SK-N-SH (cell line): ENCODE measurements at regions not wholly inside any gene's neighbourhood (a gene's known extent, or its start where the extent isn't known, plus 50 kb on each side); places are given as distances from the start of the nearest gene placed in this dataset.

Source experiments
- CTCF ChIA-PET: fragments of 300-600, 350-600 bp; formaldehyde crosslinking; extraction: SDS; loops from one replicate; lab custom pipeline; 2021; lab: Yijun Ruan, JAX
- POLR2A ChIA-PET: fragments of 350-600 bp; sonication (Branson Sonifier 250); formaldehyde crosslinking; extraction: SDS; loops from one replicate; lab custom pipeline; 2020; ENCODE audit warnings: antibody characterized with exemption, inconsistent platforms; lab: Yijun Ruan, JAX
- DNase-seq: peaks from one replicate; pipeline ENCODE4 v3.0.0; 2012
- H2AFZ ChIP-seq: fragments of 200-600 bp; sonication (generic); 2 replicates; pipeline ENCODE4 v1.8.1; 2016; ENCODE audit warnings: antibody characterized with exemption, mild to moderate bottlenecking, low read depth
- H3F3A ChIP-seq: fragments of 200-600 bp; sonication (generic); replicated peaks from 2 replicates; pipeline ENCODE3; 2016; ENCODE audit warnings: antibody characterized with exemption, mild to moderate bottlenecking; ENCODE audit not compliant: insufficient read depth
- H3K27ac ChIP-seq, 2 experiments: fragments of 200-500 bp in 1 of 2; fragments of 200-600 bp in 1 of 2; sonication (Bioruptor generic) in 1 of 2; sonication (generic), shearing (Covaris generic) in 1 of 2; 2 replicates each; pipeline versions ENCODE4 v1.5.1 to v1.6.1; 2014 to 2016; ENCODE audit warnings: low read depth in 2 of 2, inconsistent platforms in 1 of 2, low read length in 1 of 2, mild to moderate bottlenecking in 1 of 2, mixed read lengths in 1 of 2
- H3K27me3 ChIP-seq: fragments of 200-600 bp; sonication (generic), shearing (Covaris generic); 2 replicates; pipeline ENCODE4 v1.6.1; 2016; ENCODE audit warnings: mixed run types; ENCODE audit not compliant: insufficient read depth
- H3K36me3 ChIP-seq, 2 experiments: fragments of 200-500 bp in 1 of 2; fragments of 200-600 bp in 1 of 2; sonication (Bioruptor generic) in 1 of 2; sonication (generic) in 1 of 2; replicated peaks in 1 of 2; 2 replicates each; pipeline versions ENCODE3 to v1.5.1; 2014 to 2016; ENCODE audit warnings: low read length in 1 of 2, mild to moderate bottlenecking in 1 of 2; ENCODE audit not compliant: insufficient read depth in 2 of 2, control insufficient read depth in 1 of 2
- H3K4me1 ChIP-seq, 2 experiments: fragments of 200-500 bp in 1 of 2; fragments of 200-600 bp in 1 of 2; sonication (Bioruptor generic) in 1 of 2; sonication (generic), shearing (Covaris generic) in 1 of 2; 2 replicates each; pipeline versions ENCODE4 v1.5.1 to v1.6.1; 2014 to 2016; ENCODE audit warnings: low read depth in 1 of 2, low read length in 1 of 2, mixed run types in 1 of 2; ENCODE audit not compliant: insufficient read depth in 2 of 2, control insufficient read depth in 1 of 2
- H3K4me2 ChIP-seq: fragments of 200-600 bp; sonication (generic), shearing (Covaris generic); 2 replicates; pipeline ENCODE4 v1.6.1; 2017; ENCODE audit warnings: mixed run types
- H3K4me3 ChIP-seq, 2 experiments: fragments of 200-500 bp in 1 of 2; fragments of 200-600 bp in 1 of 2; sonication (Bioruptor generic) in 1 of 2; sonication (generic), shearing (Covaris generic) in 1 of 2; 2 replicates each; pipeline versions ENCODE4 v1.5.1 to v1.8.1; 2014 to 2016; ENCODE audit warnings: low read depth in 2 of 2, inconsistent platforms in 1 of 2, low read length in 1 of 2, mild to moderate bottlenecking in 1 of 2, mixed read lengths in 1 of 2, moderate library complexity in 1 of 2
- H3K79me2 ChIP-seq: fragments of 200-600 bp; sonication (generic); 2 replicates; pipeline ENCODE4 v1.8.1; 2017; ENCODE audit warnings: mild to moderate bottlenecking; ENCODE audit not compliant: insufficient read depth
- H3K9ac ChIP-seq: fragments of 200-600 bp; sonication (generic); 2 replicates; pipeline ENCODE4 v1.6.1; 2017; ENCODE audit warnings: mixed run types
- H3K9me2 ChIP-seq: fragments of 200-600 bp; sonication (generic); 2 replicates; pipeline ENCODE4 v1.6.1; 2017; ENCODE audit warnings: mixed run types
- H3K9me3 ChIP-seq: fragments of 200-600 bp; sonication (generic); 2 replicates; pipeline ENCODE4 v1.6.1; 2017; ENCODE audit warnings: mixed run types, mild to moderate bottlenecking, moderate library complexity
- H4K20me1 ChIP-seq: fragments of 200-600 bp; sonication (generic); 2 replicates; pipeline ENCODE4 v1.6.1; 2017; ENCODE audit warnings: mild to moderate bottlenecking, mixed run types; ENCODE audit not compliant: insufficient read depth
- CTCF ChIP-seq: fragments of 200-600 bp; sonication (generic); IDR thresholded peaks from 2 replicates; pipeline ENCODE4 v1.6.1; 2017; ENCODE audit warnings: antibody characterized with exemption, mild to moderate bottlenecking, moderate library complexity
- EP300 ChIP-seq, 2 experiments: IDR thresholded peaks; 2 replicates each; pipeline versions ENCODE4 v1.4.0 to v1.6.1; 2012; ENCODE audit warnings: borderline replicate concordance in 1 of 2, low read depth in 1 of 2, low read length in 1 of 2
- EZH2phosphoT487 ChIP-seq: fragments of 200-600 bp; sonication (generic); IDR thresholded peaks from 2 replicates; pipeline ENCODE4 v1.6.1; 2017; ENCODE audit warnings: low read depth, mixed run types, mild to moderate bottlenecking, antibody characterized with exemption, moderate library complexity, borderline replicate concordance
- FOXM1 ChIP-seq: IDR thresholded peaks from 2 replicates; pipeline ENCODE4 v1.4.0; 2012; ENCODE audit warnings: low read depth, mild to moderate bottlenecking
- GABPA ChIP-seq: IDR thresholded peaks from 2 replicates; pipeline ENCODE4 v1.4.0; 2012; ENCODE audit warnings: low read depth, mild to moderate bottlenecking
- GATA2 ChIP-seq: sonication (generic); formaldehyde crosslinking; IDR thresholded peaks from 2 replicates; pipeline ENCODE4 v1.5.0; 2020; ENCODE audit warnings: mild to moderate bottlenecking, missing genetic modification reagents
- MXI1 ChIP-seq: IDR thresholded peaks from 2 replicates; pipeline ENCODE4 v1.6.1; 2012; ENCODE audit warnings: mild to moderate bottlenecking, low read depth, low read length, improper control_type of control experiment
- NFIC ChIP-seq: IDR thresholded peaks from 2 replicates; pipeline ENCODE4 v1.4.0; 2012; ENCODE audit warnings: borderline replicate concordance
- NRF1 ChIP-seq: IDR thresholded peaks from 2 replicates; pipeline ENCODE4 v1.6.1; 2012; ENCODE audit warnings: low read depth, mild to moderate bottlenecking, low read length
- PBX3 ChIP-seq: IDR thresholded peaks from 2 replicates; pipeline ENCODE4; 2012
- POLR2AphosphoS5 ChIP-seq: IDR thresholded peaks from 2 replicates; pipeline ENCODE4 v1.6.1; 2012; ENCODE audit warnings: low read depth, low read length
- RCOR1 ChIP-seq: fragments of 150-350 bp; IDR thresholded peaks from 2 replicates; pipeline ENCODE4 v1.6.1; 2017; ENCODE audit warnings: antibody characterized with exemption, low read length
- RFX5 ChIP-seq: IDR thresholded peaks from 2 replicates; pipeline ENCODE4 v1.6.1; 2012; ENCODE audit warnings: mild to moderate bottlenecking, improper control_type of control experiment, low read length
- RXRA ChIP-seq: IDR thresholded peaks from 2 replicates; pipeline ENCODE4 v1.4.0; 2012; ENCODE audit warnings: low read depth, mild to moderate bottlenecking, borderline replicate concordance
- SIN3A ChIP-seq: IDR thresholded peaks from 2 replicates; pipeline ENCODE4 v1.6.1; 2012; ENCODE audit warnings: low read depth, mild to moderate bottlenecking, low read length, moderate library complexity, borderline replicate concordance
- SMC3 ChIP-seq: IDR thresholded peaks from 2 replicates; pipeline ENCODE4 v1.6.1; 2012; ENCODE audit warnings: low read depth, low read length, improper control_type of control experiment
- TAF1 ChIP-seq: IDR thresholded peaks from 2 replicates; pipeline ENCODE4 v1.6.1; 2012; ENCODE audit warnings: low read depth, mild to moderate bottlenecking, low read length, moderate library complexity, borderline replicate concordance
- WGBS: methylation state at CpG from one replicate; pipeline ENCODE4 v1.1.6; 2017; ENCODE audit warnings: low lambda C conversion rate; 5-methylcytosine and 5-hydroxymethylcytosine counted together
- TF ChIP-seq, protein P1 (sequence below): IDR thresholded peaks from 2 replicates; pipeline ENCODE4 v1.4.0; 2012; ENCODE audit warnings: low read depth
- TF ChIP-seq, protein P2 (sequence below): IDR thresholded peaks from 2 replicates; pipeline ENCODE4 v1.4.0; 2012; ENCODE audit warnings: low read depth, borderline replicate concordance
- TF ChIP-seq, protein P3 (sequence below): IDR thresholded peaks from 2 replicates; pipeline ENCODE4 v1.4.0; 2012; ENCODE audit warnings: low read depth, borderline replicate concordance

GRCh38 chr1:217076902-217077301 lies 353.7 kb upstream of the ESRRG start:
- no peaks in the 10 kb centered on the region for H3K9me3 ChIP-seq
- no peak overlapping the region for H3K4me3 ChIP-seq
- no peak for TF ChIP-seq NFIC
- TF ChIP-seq RXRA, result no peak
- TF ChIP-seq EP300 (IDR thresholded peaks at IDR 0.05; ENCODE audit: borderline replicate concordance in 1 of 2, low read depth in 1 of 2, low read length in 1 of 2), result no peak
- TF ChIP-seq FOXM1, result no peak
- TF ChIP-seq SMC3, result no peak
- TF ChIP-seq RFX5, result no peak
- TF ChIP-seq RCOR1, result no peak
- no peak for TF ChIP-seq NRF1
- TF ChIP-seq GATA2 (CRISPR knock-in tag), result no peak
- ChIA-PET POLR2A (no interaction called here), CTCF (interaction anchor here (0.9 kb wide), 1 partner anchor 327 kb away, joined by 3 read pairs; no protein-coding TSS in a partner anchor)
- no peaks in the 10 kb centered on the region for H3K79me2 ChIP-seq
- H3K4me2 ChIP-seq, result no peak overlapping the region
- no peak overlapping the region for H3K27ac ChIP-seq
- no peaks in the 10 kb centered on the region for H3K27me3 ChIP-seq
- H3K36me3 ChIP-seq, result no peaks in the 10 kb centered on the region
- peaks cover 0 to 5% of the 10 kb centered on the region in 2 experiments; a peak in 2 of 4 replicates for H3K4me1 ChIP-seq
- no peaks in the 10 kb centered on the region for H3F3A ChIP-seq
- no peak overlapping the region for H2AFZ ChIP-seq
- H4K20me1 ChIP-seq, result no peaks in the 10 kb centered on the region
- DNase-seq, result no peak
- WGBS, result 55% methylated on average over 2 of the region's 2 CpGs
- no peaks in the 10 kb centered on the region for H3K9me2 ChIP-seq
- no peak overlapping the region for H3K9ac ChIP-seq

DNA sequence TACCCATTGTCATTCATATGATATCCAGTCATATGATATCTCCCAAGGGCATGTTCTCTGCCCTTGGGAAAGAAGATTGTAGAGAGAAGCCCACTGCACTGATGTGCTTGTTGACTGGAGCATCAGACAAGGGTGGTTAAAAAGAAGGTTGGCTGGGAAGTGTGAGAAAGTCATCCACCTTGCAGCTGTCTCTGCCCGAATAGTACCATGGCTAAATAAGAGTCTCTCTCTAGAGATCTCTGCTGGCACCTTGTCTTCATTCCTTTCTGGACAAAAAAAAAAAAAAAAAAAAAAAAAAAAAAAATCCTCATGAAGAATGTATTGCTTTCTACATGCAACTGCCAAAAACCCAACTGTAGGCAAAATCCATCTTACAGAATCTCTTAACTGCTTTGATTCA lies 349.7 kb upstream of the ESRRG start:
- Histone ChIP-seq H2AFZ (no peak overlapping the region), H3K27me3 (no peaks in the 10 kb centered on the region), H3K4me1 (peaks cover 0 to under 1% of the 10 kb centered on the region in 2 experiments; a peak in 1 of 4 replicates), H3K27ac (no peak overlapping the region), H3K36me3 (no peaks in the 10 kb centered on the region), H3K4me2 (no peak overlapping the region), H3K9me3 (no peaks in the 10 kb centered on the region), H4K20me1 (no peaks in the 10 kb centered on the region), H3K9ac (no peak overlapping the region), H3K79me2 (no peaks in the 10 kb centered on the region), H3K4me3 (no peak overlapping the region), H3F3A (no peaks in the 10 kb centered on the region), H3K9me2 (no peaks in the 10 kb centered on the region)
- CTCF ChIA-PET, result interaction anchor here (1.4 kb wide), 1 partner anchor 16 kb away, joined by 4 read pairs; no protein-coding TSS in a partner anchor
- no peak for DNase-seq
- POLR2A ChIA-PET, result no interaction called here
- WGBS, result 65% methylated on average over 1 of the region's 1 CpG
- TF ChIP-seq, protein P1, sequence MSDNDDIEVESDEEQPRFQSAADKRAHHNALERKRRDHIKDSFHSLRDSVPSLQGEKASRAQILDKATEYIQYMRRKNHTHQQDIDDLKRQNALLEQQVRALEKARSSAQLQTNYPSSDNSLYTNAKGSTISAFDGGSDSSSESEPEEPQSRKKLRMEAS, result no peak
- no peak for TF ChIP-seq NFIC
- no peak for TF ChIP-seq GABPA
- TF ChIP-seq, protein P2, sequence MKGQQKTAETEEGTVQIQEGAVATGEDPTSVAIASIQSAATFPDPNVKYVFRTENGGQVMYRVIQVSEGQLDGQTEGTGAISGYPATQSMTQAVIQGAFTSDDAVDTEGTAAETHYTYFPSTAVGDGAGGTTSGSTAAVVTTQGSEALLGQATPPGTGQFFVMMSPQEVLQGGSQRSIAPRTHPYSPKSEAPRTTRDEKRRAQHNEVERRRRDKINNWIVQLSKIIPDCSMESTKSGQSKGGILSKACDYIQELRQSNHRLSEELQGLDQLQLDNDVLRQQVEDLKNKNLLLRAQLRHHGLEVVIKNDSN, result no peak
- no peak for TF ChIP-seq POLR2AphosphoS5
- TF ChIP-seq CTCF, result no peak
- no peak for TF ChIP-seq EZH2phosphoT487
- TF ChIP-seq TAF1, result no peak
- TF ChIP-seq, protein P3, sequence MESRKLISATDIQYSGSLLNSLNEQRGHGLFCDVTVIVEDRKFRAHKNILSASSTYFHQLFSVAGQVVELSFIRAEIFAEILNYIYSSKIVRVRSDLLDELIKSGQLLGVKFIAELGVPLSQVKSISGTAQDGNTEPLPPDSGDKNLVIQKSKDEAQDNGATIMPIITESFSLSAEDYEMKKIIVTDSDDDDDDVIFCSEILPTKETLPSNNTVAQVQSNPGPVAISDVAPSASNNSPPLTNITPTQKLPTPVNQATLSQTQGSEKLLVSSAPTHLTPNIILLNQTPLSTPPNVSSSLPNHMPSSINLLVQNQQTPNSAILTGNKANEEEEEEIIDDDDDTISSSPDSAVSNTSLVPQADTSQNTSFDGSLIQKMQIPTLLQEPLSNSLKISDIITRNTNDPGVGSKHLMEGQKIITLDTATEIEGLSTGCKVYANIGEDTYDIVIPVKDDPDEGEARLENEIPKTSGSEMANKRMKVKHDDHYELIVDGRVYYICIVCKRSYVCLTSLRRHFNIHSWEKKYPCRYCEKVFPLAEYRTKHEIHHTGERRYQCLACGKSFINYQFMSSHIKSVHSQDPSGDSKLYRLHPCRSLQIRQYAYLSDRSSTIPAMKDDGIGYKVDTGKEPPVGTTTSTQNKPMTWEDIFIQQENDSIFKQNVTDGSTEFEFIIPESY, result no peak
- no peak for TF ChIP-seq MXI1
- TF ChIP-seq PBX3, result no peak
- no peak for TF ChIP-seq SMC3
- no peak for TF ChIP-seq RXRA
- no peak for TF ChIP-seq SIN3A
